Keratinocyte (primary cell): ENCODE measurements at regions not wholly inside any gene's neighbourhood (a gene's known extent, or its start where the extent isn't known, plus 50 kb on each side); places are given as distances from the start of the nearest gene placed in this dataset.

Experiments used
- DNase-seq: peaks from one replicate; pipeline ENCODE4 v3.0.0-alpha.2; 2011; ENCODE audit warnings: low read depth, missing footprints, low spot score
- FAIRE-seq: peaks from 2 replicates; lab custom pipeline; 2011; peaks lifted over from hg19 to GRCh38; lab: Jason Lieb, UNC
- H2AFZ ChIP-seq: 2 replicates; pipeline ENCODE4 v1.6.0; 2012; ENCODE audit warnings: low read length, control low read depth, inconsistent platforms; ENCODE audit not compliant: control insufficient read depth
- H3K27ac ChIP-seq: 2 replicates; pipeline ENCODE4 v1.5.1; 2011; ENCODE audit warnings: low read length; ENCODE audit not compliant: control insufficient read depth, insufficient read depth
- H3K27me3 ChIP-seq: 3 replicates; pipeline ENCODE4 v1.6.0; 2011; ENCODE audit warnings: low read length; ENCODE audit not compliant: control insufficient read depth, insufficient read depth; ENCODE audit errors: extremely low read depth
- H3K36me3 ChIP-seq, 2 experiments: 2 replicates in 1 of 2; 3 replicates in 1 of 2; pipeline ENCODE4 v1.5.1; 2011; ENCODE audit warnings: low read length in 2 of 2, mild to moderate bottlenecking in 1 of 2; ENCODE audit not compliant: control insufficient read depth in 2 of 2, insufficient read depth in 2 of 2; ENCODE audit errors: extremely low read depth in 1 of 2
- H3K4me1 ChIP-seq: 3 replicates; pipeline ENCODE4 v1.5.1; 2011; ENCODE audit warnings: low read length; ENCODE audit not compliant: control insufficient read depth, insufficient read depth; ENCODE audit errors: extremely low read depth
- H3K4me2 ChIP-seq: 3 replicates; pipeline ENCODE4 v1.6.0; 2011; ENCODE audit warnings: low read depth, low read length; ENCODE audit not compliant: control insufficient read depth, insufficient read depth; ENCODE audit errors: extremely low read depth
- H3K4me3 ChIP-seq, 3 experiments: fragments of 200-600 bp in 1 of 3; sonication (generic) in 1 of 3; 2 replicates in 2 of 3; 3 replicates in 1 of 3; pipeline ENCODE4 v1.5.1; 2011 to 2016; ENCODE audit warnings: low read length in 3 of 3, mild to moderate bottlenecking in 3 of 3, control low read depth in 2 of 3, inconsistent platforms in 1 of 3, low read depth in 1 of 3, mixed read lengths in 1 of 3, mixed run types in 1 of 3, moderate library complexity in 1 of 3; ENCODE audit not compliant: control insufficient read depth in 2 of 3, insufficient read depth in 2 of 3; ENCODE audit errors: extremely low read depth in 1 of 3
- H3K79me2 ChIP-seq: 2 replicates; pipeline ENCODE4 v1.6.0; 2012; ENCODE audit warnings: low read length; ENCODE audit not compliant: control insufficient read depth, insufficient read depth
- H3K9ac ChIP-seq: 3 replicates; pipeline ENCODE4 v1.6.0; 2011; ENCODE audit warnings: low read length; ENCODE audit not compliant: control insufficient read depth, insufficient read depth; ENCODE audit errors: extremely low read depth
- H3K9me1 ChIP-seq: 3 replicates; pipeline ENCODE4 v1.6.0; 2011; ENCODE audit warnings: low read length; ENCODE audit not compliant: control insufficient read depth, insufficient read depth; ENCODE audit errors: extremely low read depth
- H3K9me3 ChIP-seq: 2 replicates; pipeline ENCODE4 v1.5.1; 2012; ENCODE audit warnings: low read depth, low read length; ENCODE audit not compliant: control insufficient read depth
- H4K20me1 ChIP-seq: 3 replicates; pipeline ENCODE4 v1.6.0; 2011; ENCODE audit warnings: low read length; ENCODE audit not compliant: control insufficient read depth, insufficient read depth; ENCODE audit errors: extremely low read depth
- CTCF ChIP-seq, 3 experiments: IDR thresholded peaks in 1 of 3; conservative IDR thresholded peaks in 1 of 3; optimal IDR thresholded peaks in 1 of 3; 2 replicates in 2 of 3; 3 replicates in 1 of 3; pipeline versions ENCODE3 to v1.5.1; 2011; ENCODE audit warnings: low read length in 3 of 3, mild to moderate bottlenecking in 3 of 3, moderate library complexity in 2 of 3, control low read depth in 1 of 3, inconsistent platforms in 1 of 3; ENCODE audit not compliant: insufficient read depth in 2 of 3; ENCODE audit errors: extremely low read depth in 1 of 3
- EZH2 ChIP-seq: IDR thresholded peaks from one replicate; pipeline ENCODE4 v1.6.1; 2012; ENCODE audit warnings: inconsistent platforms, mild to moderate bottlenecking, low read length, moderate library complexity
- dilution Hi-C: fragments of 300-500 bp; cut with MboI; formaldehyde crosslinking; loops from one replicate; pipeline ENCODE4 v1.7.0; 2020; ENCODE audit warnings: low sequenced_read_pairs; ENCODE audit not compliant: extremely low pct_ligation_motif_present

GRCh38 chr10:120182431-120182830, 274.6 kb upstream of the PLPP4 start:
- Histone ChIP-seq H3K27me3 (no peaks in the 10 kb centered on the region), H3K79me2 (no peaks in the 10 kb centered on the region), H3K4me3 (no peak overlapping the region), H4K20me1 (no peaks in the 10 kb centered on the region), H3K9ac (no peak overlapping the region), H3K36me3 (no peaks in the 10 kb centered on the region), H3K9me3 (no peaks in the 10 kb centered on the region), H3K4me1 (no peaks in the 10 kb centered on the region), H2AFZ (no peak overlapping the region), H3K9me1 (no peaks in the 10 kb centered on the region), H3K4me2 (no peak overlapping the region), H3K27ac (no peak overlapping the region)
- no peak for FAIRE-seq
- dilution Hi-C loops = no loop called here
- DNase-seq = no peak
- TF ChIP-seq EZH2 = no peak
- no peak for TF ChIP-seq CTCF (optimal IDR thresholded peaks at IDR 0.05 in 1 of 3, IDR thresholded peaks at IDR 0.05 in 1 of 3, conservative IDR thresholded peaks at IDR 0.05 in 1 of 3; ENCODE audit: extremely low read depth in 1 of 3, insufficient read depth in 2 of 3, low read length in 3 of 3)

GRCh38 chr10:120183546-120183945, 273.5 kb upstream of the PLPP4 start:
- FAIRE-seq (no peak), DNase-seq (no peak)
- H3K27me3 ChIP-seq = no peaks in the 10 kb centered on the region
- H3K9me3 ChIP-seq = no peaks in the 10 kb centered on the region
- no peaks in the 10 kb centered on the region for H3K9me1 ChIP-seq
- dilution Hi-C loops = no loop called here
- no peak overlapping the region for H3K4me3 ChIP-seq
- no peaks in the 10 kb centered on the region for H3K36me3 ChIP-seq
- H3K27ac ChIP-seq = no peak overlapping the region
- no peaks in the 10 kb centered on the region for H3K79me2 ChIP-seq
- TF ChIP-seq CTCF (optimal IDR thresholded peaks at IDR 0.05 in 1 of 3, IDR thresholded peaks at IDR 0.05 in 1 of 3, conservative IDR thresholded peaks at IDR 0.05 in 1 of 3; ENCODE audit: extremely low read depth in 1 of 3, insufficient read depth in 2 of 3, low read length in 3 of 3) (no peak), EZH2 (no peak)
- H3K4me2 ChIP-seq = no peak overlapping the region
- no peak overlapping the region for H3K9ac ChIP-seq
- no peaks in the 10 kb centered on the region for H4K20me1 ChIP-seq
- no peak overlapping the region for H2AFZ ChIP-seq
- H3K4me1 ChIP-seq = no peaks in the 10 kb centered on the region
